GM18526 (cell line): ENCODE measurements at regions not wholly inside any gene's neighbourhood (a gene's known extent, or its start where the extent isn't known, plus 50 kb on each side); places are given as distances from the start of the nearest gene placed in this dataset.

Experiments used
- POLR2A ChIP-seq: IDR thresholded peaks from 3 replicates; pipeline ENCODE4 v1.6.1; 2011; ENCODE audit not compliant: insufficient read length; ENCODE audit errors: extremely low read depth

DNA sequence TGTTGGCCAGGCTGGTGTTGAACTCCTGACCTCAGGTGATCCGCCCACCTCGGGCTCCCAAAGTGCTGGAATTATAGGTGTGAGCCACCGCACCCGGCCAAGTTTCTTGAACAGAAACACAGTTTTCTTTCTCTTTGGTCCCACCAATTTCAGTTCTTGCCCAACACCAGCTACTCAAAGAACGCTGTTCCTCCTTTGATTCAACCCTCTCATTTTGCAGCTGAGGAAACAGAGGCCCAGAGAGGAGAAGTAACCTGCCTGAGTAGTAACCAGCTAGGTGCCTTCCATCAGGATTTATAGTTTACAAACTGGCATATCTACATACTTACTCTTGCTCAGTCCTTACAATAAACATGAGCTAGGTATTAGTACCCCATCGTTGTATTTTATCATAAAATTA is 119.9 kb downstream of the SYF2 start:
- no peak for TF ChIP-seq POLR2A

DNA sequence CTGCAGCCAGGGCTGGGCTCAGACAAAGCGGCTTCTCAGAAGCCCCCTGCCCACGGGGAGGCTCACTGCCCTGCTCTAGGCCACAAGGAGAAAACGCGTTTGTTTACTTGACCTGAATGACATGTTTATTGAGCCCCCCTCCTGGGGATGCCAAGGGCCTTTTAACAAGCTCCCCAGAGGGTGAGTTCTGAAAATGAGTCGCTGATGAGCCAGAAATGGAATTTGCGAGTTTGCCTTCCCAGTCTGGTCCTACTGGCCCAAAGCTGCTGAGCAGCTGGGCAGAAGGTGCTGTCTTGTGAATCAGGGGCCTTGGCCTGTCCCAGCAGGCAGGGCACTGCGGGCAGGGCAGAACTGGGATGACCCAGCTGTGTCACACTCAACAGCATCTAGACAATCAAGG is 120.6 kb downstream of the SYF2 start:
- TF ChIP-seq POLR2A: no peak

DNA sequence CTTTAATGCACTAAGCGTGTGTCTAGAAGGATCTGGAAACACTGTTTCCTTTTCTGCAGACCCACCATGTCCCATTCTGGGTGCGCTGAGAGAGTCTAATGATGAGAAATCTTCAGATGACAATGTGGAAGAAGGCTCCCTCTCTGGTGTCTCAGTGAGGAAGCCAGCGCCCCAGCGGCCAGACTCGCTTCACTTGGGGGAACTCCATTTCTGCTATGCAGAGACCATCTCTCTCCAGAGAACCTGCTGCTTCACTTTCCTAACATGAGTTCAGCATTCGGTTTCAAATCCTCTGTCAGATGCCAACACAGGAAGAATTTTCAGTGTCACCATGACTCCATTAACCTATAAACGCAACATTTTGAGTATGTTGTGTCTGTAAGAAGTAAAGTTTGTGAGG is 121.8 kb downstream of the SYF2 start:
- no peak for TF ChIP-seq POLR2A

DNA sequence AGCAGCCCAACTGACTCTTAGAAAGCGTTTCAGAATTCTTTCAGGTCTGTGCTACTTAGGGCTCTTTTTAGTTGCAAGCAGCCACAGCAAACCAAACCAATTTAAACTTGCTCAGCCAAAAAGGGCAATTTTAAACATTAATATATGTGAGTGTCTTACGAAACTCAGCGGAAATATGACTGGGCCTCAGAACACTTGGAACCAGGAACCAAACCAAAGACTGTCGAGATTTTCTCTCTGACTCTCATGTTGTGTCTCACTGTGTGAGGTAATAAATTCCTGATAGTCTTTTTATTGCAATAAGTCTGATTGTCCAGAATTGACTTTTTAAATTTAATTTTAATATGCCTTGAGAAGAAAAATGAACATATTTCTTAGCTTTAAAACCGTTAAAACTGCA is 122.3 kb downstream of the SYF2 start:
- no peak for TF ChIP-seq POLR2A

DNA sequence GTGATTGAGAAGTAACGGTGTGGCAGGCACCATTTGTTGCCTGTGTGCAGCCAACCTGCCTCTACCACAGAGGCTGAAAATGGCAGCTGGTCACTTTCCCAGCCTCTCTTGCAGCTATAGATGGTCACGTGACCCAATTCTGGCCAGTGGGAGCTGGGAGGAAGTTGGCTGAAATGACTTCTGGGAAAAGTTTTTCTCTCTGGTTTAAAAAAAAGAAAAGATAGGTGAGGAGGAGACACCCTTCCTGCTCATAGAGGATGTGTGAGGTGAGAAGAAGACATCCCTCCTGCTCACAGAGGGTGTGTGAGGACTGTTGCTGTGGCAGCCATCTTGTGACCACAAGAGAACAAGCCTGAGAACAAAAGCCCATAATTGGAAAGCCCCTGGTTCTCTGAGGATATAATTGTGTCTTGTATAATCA is 122.8 kb downstream of the SYF2 start:
- no peak for TF ChIP-seq POLR2A

DNA sequence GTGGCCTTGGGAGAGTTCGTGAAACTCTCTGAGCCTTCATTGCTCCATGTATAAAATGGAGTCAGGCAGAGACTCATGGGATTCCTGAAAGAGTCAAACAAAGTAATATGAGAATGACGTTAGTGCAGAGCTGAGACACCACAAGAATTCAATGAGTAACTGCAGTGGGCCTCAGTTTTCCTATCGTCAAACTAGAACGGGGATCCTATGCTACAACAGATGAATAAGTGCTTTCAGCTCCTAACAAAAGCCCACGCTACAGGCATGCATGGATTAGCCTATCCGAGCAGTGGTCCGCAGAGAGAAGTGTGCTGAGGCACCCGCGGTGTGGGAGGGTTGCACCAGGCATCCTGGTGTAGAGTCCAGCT is 124.7 kb downstream of the SYF2 start:
- no peak for TF ChIP-seq POLR2A

DNA sequence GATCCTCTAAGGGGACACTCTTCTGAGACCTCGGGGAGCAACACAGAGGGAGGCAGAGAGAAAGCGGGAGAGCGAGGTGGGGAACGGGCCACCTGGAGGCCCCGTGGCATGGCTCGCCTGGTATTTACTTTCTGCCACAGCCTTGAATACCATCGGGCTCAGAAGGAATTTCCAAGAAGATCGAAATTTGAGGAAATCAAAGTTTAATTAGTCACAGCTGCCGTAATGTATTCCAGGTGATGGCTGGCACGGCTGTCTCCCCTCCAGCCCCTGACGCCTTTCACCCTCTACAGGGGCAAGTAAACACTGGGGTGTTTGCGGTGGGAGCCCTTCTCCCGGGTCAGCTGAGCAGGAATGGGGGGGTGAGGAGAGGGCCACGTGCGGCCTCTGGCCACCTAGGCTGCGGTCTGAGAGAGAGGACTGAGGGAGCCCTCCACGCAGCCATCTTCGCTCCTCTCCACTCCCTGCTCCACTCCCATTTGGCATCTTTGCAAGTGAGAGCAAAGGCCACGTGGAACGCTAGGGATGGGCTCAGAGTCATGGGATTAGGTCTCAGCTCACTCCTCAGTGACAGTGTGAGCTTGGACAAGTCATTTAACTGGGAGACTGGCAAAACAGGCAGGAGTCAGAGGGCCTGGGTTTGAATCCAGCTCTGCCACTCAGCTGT is 125.2 kb downstream of the SYF2 start:
- TF ChIP-seq POLR2A: no peak

DNA sequence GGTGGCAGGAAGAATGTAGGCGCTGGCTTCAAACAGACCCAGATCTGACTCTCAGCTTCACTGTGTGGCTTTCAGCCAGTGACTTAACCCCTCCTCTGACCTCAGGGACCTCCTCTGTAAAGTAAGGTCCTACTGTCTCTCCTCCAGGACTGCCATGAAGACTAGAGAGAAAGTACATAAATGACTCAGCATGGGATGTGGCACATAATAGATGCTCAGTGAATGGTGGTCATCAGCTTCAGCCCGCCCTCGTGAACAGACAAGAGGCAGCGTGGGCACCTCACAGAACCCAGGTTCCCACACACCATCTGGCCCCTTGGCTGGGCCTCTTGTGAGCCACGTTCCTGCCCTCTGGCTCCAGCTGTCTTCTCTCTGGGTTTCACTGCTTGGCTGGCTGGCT is 126.0 kb downstream of the SYF2 start:
- no peak for TF ChIP-seq POLR2A

DNA sequence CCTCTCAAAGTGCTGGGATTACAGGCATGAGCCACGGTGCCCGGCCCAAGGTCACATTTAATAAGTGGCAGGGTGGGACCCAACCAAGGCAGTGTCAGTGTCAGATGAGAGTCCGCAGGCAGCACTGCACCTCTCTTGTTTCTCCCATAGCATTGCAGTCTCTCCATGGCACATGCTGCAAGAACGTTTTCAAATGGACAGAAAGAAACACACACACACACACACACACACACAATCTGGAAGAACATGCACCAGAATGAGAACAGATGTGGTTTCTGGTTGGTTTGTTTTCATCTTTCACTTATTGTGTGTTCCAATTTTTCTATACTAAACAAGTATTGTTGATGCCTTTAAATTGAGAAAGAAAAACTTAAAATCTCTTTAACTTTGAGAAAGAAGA is 126.5 kb downstream of the SYF2 start:
- no peak for TF ChIP-seq POLR2A

DNA sequence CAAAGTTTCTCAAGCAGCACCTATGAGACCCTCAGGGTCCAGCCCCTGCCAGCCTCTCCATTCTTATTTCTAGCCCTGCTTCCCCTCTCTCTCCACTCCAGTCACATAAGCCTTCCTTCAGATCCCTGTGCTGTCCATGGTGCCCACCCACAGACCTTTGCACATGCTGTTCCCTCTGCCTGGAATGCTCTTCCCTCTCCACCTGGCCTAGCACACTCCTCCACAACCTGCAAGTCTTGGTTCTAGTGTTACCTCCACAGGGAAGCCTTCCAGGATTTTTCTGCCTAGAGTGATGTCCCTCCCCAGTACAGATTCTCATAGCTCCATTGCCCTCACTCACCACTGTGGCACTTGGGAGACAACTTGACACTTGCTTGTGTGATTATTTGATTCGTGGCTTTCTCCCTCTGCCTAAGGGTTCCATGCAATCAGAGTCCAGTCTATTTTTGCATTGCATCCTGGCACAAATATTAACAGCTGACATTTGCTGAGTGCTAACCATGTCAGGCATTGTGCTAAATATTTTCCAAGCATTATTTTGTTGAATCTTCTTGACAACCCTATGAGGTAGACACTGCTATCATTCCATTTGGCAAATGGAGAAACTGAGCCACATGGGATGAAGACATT is 127.3 kb downstream of the SYF2 start:
- TF ChIP-seq POLR2A: no peak

DNA sequence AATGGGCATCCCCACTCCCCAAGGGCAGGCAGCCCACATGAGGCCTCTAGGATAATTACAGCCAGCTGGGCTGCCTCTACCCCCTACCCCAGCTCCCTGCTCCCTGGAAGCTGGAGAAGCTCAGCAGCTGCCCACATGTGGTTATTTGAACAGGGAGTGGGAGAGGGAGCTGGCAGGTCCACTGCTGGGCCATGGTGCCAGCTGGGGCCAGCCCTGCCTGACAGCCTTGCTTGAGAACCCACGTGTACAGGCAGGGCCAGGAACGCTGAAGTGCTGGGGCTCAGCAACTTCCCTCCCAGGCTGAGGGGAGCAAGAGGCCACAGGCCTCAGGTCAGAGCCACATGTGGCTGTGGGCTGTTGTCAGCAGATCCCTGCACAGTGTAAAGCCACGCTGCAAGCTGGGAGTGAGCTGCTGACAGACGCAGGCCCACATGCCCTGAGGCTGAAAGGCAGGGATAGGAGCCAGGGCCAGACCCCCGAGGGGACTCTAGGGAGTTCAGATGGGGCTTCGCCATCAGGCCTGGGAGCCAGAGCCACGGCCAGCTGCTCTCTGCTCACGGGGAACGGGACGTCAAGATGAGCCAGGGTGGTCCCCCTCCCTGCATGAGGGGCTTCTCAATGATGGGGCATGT is 129.0 kb downstream of the SYF2 start:
- TF ChIP-seq POLR2A: no peak

DNA sequence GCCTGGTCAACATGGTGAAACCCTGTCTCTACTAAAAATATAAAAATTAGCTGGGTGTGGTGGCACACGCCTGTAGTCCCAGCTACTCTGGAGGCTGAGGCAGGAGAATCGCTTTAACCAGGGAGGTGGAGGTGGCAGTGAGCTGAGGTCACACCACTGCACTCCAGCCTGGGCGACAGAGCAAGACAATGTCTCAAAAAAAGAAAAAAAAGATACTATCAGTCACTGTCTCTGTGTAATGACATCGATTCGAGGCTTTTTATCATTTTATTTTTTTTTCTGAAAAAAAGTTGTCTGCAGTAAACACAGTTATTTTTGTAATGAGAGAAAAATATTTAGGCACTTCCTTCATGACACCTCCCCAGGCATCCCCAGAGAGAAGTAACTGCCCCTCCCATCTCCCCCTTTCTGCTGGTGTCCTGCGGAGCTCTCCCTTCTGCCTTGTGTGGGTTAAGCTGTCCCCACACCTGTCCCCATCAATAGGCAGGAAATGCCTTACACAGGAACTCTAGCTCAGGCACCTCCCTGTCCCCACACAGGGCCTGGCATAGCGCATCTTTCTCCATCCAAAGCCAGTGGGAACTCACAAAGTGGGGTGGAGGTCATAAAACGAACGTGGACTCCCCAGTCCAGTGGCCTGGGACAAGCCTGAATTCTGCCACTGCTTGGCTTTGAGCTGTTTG is 132.0 kb downstream of the SYF2 start:
- TF ChIP-seq POLR2A: no peak

DNA sequence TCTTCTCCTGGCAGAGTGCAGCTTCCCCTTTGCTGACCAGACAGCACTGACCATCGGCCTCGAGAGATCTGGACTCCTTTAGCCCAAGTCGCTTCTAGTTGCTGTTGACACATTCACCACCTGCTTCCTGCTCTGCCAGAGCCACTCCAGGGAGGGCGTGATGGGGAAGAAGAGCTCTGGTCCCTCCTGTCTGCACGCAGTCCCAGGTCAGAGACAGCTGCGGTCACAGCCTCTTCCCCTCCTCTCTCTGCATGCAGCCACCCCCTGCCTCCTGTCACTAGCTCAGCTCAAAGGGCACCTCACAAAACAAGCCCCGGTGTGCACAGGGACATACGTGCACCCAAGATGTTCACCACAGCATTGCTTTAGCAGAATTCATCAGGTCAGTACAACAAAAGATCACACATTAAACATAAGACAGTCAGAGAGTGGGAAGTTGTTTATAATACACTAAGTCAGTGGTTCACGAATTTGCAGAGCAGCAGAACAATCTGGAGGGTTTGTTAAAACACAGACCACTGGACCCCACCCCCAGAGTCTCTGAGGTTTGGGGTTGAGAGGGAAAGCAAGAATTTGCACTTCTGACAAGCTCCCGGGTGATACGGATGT is 132.9 kb downstream of the SYF2 start:
- TF ChIP-seq POLR2A: no peak

DNA sequence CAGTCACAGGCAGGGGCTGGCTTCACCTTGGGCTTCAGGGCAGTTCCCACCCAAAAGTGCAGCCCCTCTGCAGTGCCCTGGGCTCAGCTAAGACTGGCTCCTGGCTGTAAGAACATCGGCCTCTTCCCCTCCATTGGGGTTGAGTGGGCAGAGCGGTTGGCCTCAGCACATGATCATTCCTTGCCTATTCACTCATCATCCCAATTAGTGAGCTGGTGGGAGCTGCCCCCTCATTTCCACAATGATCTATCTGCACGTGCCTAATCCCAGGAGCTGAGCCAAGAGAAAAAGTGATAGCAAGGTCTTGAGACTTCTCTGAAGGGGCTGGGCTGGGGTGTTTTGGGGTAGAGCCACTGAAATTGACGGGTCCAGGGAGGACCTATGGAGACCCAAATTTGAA is 133.6 kb downstream of the SYF2 start:
- no peak for TF ChIP-seq POLR2A

DNA sequence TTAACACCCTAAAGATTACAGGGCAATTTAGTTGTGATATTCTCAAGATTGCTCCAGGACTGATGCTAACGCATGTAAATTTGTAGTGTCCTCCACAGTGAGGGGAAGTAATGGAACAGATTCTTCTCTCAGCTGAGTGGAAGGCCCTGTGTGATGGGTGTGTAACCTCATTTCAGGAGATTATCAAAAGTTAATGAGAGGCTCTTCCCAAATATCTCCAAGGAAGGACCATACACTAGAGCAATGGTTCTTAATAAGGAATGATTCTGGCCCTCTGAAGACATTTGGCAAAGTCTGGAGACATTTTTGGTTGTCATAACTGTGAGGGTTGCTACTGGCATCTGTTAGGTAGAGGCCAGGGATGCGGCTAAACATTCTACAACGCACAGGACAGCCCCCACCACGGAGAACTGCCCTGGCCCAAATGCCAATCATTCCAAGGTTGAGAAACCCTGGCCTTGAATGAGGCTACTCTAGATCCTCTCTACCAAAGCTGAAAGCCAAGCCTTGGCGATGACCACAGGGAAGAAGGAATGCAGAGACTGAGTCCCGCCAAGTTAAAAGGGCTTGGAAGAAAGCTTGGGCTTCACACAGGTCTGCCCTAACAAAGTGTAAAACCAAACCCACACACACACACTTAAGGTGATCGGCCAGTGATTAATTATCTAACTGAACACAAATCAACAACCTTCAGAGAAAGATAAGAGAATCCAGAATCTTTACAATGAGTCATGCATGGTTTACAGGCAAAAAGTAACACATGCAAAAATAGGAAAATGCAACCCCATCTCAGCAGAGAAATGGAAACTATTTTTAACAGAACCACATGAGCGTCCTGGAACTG is 135.8 kb downstream of the SYF2 start:
- no peak for TF ChIP-seq POLR2A
